ENCODE measurements at regions not wholly inside any gene's neighbourhood (a gene's known extent, or its start where the extent isn't known, plus 50 kb on each side); places are given as distances from the start of the nearest gene placed in this dataset.

DNA sequence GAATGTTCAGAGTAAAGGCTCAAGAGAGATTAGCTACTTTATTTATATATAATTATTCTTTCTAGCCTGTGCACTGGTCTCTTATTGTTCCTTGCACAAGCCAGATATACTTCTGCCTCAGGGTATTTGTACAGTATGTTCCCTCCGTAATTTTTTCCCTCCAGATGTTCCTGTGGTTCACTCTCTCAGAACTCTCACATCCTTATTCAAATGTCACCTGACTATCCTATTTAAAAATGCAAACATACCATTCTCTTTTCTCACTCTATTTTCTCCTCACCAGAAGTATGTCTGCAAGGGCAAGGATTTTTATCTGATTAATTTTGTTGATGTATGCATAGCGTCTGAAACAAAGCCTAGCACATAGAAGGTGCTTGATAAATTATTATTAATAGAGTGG is 64.0 kb upstream of the CERS6 start:
- no peak for TF ChIP-seq POLR2A (IDR thresholded peaks at IDR 0.05)
- TF ChIP-seq, protein P1, sequence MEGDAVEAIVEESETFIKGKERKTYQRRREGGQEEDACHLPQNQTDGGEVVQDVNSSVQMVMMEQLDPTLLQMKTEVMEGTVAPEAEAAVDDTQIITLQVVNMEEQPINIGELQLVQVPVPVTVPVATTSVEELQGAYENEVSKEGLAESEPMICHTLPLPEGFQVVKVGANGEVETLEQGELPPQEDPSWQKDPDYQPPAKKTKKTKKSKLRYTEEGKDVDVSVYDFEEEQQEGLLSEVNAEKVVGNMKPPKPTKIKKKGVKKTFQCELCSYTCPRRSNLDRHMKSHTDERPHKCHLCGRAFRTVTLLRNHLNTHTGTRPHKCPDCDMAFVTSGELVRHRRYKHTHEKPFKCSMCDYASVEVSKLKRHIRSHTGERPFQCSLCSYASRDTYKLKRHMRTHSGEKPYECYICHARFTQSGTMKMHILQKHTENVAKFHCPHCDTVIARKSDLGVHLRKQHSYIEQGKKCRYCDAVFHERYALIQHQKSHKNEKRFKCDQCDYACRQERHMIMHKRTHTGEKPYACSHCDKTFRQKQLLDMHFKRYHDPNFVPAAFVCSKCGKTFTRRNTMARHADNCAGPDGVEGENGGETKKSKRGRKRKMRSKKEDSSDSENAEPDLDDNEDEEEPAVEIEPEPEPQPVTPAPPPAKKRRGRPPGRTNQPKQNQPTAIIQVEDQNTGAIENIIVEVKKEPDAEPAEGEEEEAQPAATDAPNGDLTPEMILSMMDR (IDR thresholded peaks at IDR 0.05): no peak
